Fibroblast of skin of abdomen (primary cell): ENCODE measurements at regions not wholly inside any gene's neighbourhood (a gene's known extent, or its start where the extent isn't known, plus 50 kb on each side); places are given as distances from the start of the nearest gene placed in this dataset.

Experiments used
- DNase-seq: peaks from one replicate; pipeline ENCODE4 v3.0.0-alpha.2; 2013

- no peak for DNase-seq
Measured at GRCh38 chrX:80098038-80098437, 83.5 kb downstream of the TBX22 start.

- DNase-seq: no peak
Measured at GRCh38 chrX:80120335-80120734, 105.8 kb downstream of the TBX22 start.

GRCh38 chrX:80138938-80139337 lies 124.4 kb downstream of the TBX22 start:
- no peak for DNase-seq

GRCh38 chrX:80139564-80139963 lies 125.0 kb downstream of the TBX22 start:
- DNase-seq: no peak

- no peak for DNase-seq
Measured at GRCh38 chrX:80170581-80170980, 156.0 kb downstream of the TBX22 start.

- no peak for DNase-seq
Measured at GRCh38 chrX:80173261-80173660, 158.7 kb downstream of the TBX22 start.

GRCh38 chrX:80174925-80175574 lies 160.5 kb downstream of the TBX22 start:
- no peak for DNase-seq

- DNase-seq: no peak
Measured at GRCh38 chrX:80181079-80181478, 166.5 kb downstream of the TBX22 start.

- no peak for DNase-seq
Measured at GRCh38 chrX:80184854-80185253, 170.3 kb downstream of the TBX22 start.

- DNase-seq: no peak
Measured at GRCh38 chrX:80206647-80207046, 192.1 kb downstream of the TBX22 start.

- no peak for DNase-seq
Measured at GRCh38 chrX:80207327-80207726, 192.8 kb downstream of the TBX22 start.

GRCh38 chrX:80216086-80216485 lies 201.5 kb downstream of the TBX22 start:
- peak; percentile 28 for DNase-seq

- no peak for DNase-seq
Measured at GRCh38 chrX:80223982-80224579, 196.2 kb upstream of the TENT5D start.

- no peak for DNase-seq
Measured at GRCh38 chrX:80229626-80230025, 190.6 kb upstream of the TENT5D start.

GRCh38 chrX:80237072-80237471 lies 183.2 kb upstream of the TENT5D start:
- no peak for DNase-seq

- no peak for DNase-seq
Measured at GRCh38 chrX:80246271-80246670, 174.0 kb upstream of the TENT5D start.

GRCh38 chrX:80266287-80266686 lies 154.0 kb upstream of the TENT5D start:
- DNase-seq: no peak

GRCh38 chrX:80266979-80267378 lies 153.3 kb upstream of the TENT5D start:
- DNase-seq: no peak

- DNase-seq: no peak
Measured at GRCh38 chrX:80267790-80268189, 152.5 kb upstream of the TENT5D start.

GRCh38 chrX:80282535-80282934 lies 137.7 kb upstream of the TENT5D start:
- no peak for DNase-seq

GRCh38 chrX:80285131-80285773 lies 135.0 kb upstream of the TENT5D start:
- peak; percentile 3 for DNase-seq

- no peak for DNase-seq
Measured at GRCh38 chrX:80290834-80291233, 129.4 kb upstream of the TENT5D start.

- no peak for DNase-seq
Measured at GRCh38 chrX:80293354-80293753, 126.9 kb upstream of the TENT5D start.

- no peak for DNase-seq
Measured at GRCh38 chrX:80306007-80306406, 114.2 kb upstream of the TENT5D start.
